HG02763 (cell line): ENCODE measurements at regions not wholly inside any gene's neighbourhood (a gene's known extent, or its start where the extent isn't known, plus 50 kb on each side); places are given as distances from the start of the nearest gene placed in this dataset.

Experiments
- ATAC-seq: cut with Tn5 transposase; IDR thresholded peaks from one replicate; pipeline ENCODE4 v1.9.1; 2021; ENCODE audit warnings: mild to moderate bottlenecking, moderate library complexity; ENCODE audit not compliant: unreplicated experiment

DNA sequence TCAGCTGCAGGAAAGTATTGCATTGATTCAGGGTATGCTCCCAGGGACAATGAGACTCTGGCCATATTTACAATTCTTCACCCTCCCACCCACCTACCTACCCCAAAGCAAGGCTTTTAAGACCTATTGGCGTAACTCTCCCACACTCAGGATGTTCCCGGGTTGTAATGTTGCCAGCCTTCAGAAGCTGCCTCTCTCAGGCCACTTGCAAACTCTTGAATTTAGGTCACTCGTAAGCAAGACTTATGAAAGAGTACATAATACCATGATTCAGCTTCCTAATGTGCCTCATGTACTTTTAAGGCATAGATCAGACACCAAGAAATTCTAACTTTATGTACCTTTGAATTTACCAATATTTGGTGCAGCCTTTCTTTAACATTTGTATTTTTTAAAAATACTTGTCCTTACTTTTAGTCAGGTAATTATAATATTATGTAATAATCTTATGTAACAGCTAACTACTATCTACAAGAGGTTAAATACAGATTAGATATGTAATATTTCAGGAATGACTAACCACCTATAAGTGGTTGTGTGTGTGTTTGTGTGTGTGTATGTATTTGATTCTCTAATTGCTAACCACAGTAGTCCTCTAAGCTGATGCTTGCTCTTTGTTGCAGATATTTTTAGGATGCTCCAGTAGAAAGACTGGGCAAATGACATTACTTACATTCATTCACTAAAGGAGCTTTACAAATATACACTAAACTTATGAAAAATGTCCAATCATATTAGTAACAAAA lies 630.5 kb upstream of the MEF2C start:
- ATAC-seq: no peak

DNA sequence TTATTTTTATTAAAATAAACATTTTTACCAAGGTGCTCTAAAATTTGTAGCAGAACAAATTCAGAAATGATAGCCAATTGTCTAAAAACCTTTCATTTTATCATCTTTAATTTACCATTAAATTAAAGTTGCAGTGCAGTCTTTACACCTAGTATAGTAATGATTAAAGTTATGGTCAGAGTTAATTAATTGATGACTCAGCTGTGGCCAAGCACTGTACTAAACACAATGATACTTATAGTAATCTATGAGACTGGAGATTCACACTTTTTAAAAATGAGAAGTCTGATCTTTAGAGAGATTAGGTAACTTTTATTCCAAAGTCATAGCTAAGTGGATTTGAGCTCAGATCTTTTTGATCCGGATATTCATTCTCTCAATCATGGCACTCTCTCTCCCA lies 621.1 kb upstream of the MEF2C start:
- no peak for ATAC-seq

DNA sequence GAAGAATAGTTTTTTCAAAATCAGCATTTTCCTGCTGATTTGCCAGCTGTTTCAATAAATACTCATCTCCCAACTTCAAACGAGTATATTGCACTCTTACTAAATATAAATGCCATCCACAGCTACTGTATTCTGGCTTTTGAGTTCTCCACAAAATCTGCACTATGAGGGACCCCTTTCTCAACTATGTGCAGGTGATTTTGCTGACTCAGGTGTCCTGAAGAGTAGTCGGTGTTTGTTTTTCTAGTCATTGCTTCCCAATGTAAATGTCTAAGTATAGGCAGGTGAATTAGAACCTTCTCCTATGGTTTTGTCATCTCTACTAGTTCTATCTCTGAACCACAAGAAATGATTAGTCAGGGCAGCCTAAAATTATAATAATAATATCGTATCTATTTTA lies 616.8 kb upstream of the MEF2C start:
- ATAC-seq: no peak

DNA sequence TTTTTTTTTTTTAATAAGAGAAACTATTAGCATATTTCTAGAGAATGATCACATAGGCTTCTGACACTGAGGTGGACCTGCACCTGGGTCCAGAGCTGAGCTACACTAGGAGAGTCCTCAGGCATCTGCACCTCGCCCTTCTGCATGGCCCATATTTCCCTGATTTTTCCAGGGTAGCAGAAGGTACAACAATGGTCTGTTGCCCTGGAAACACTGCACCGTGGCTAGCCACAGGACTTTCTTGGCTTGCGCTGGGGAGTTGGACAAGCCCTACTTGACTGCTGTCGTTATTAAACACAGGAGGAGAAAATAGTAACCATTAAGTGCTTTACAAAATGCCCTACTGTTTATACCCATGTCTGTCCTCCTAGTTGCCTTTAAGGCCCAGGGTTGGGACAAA lies 615.7 kb upstream of the MEF2C start:
- ATAC-seq: no peak

DNA sequence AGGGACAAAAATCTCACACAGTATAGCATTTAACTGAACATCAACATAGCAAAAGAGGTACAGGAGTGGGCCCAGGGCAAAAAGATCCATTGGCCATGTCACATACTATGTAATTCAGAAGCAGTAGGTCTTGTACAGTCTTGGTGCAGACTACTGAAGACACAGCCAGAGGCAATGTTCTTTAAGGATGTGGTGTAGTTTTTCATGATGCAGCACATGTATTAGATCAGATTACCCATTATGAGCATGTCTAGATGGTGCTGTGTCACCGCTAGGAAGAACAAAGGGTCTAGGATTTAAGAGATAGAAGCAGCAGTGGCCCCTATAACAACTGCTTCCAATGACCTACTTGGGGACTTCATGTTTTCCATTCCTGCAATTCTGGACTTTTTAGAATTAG lies 610.4 kb upstream of the MEF2C start:
- no peak for ATAC-seq

DNA sequence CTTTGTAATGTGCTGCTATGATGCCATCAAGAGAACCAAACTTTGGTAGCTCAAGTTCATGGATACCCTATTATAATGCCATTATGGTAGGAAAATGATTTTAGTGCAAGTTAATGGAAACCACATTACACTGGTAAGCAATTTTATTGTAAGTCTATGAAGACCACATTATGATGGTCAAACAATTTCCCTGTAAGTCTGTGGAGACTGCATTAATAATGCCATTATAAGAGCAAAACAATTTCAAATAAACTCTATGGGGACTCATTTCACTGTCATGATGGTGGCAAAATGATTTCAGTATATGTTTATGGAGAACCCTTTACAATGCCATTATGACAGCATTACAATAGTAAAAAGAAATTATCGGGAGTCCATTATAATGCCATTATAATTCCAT lies 602.0 kb upstream of the MEF2C start:
- ATAC-seq: no peak

DNA sequence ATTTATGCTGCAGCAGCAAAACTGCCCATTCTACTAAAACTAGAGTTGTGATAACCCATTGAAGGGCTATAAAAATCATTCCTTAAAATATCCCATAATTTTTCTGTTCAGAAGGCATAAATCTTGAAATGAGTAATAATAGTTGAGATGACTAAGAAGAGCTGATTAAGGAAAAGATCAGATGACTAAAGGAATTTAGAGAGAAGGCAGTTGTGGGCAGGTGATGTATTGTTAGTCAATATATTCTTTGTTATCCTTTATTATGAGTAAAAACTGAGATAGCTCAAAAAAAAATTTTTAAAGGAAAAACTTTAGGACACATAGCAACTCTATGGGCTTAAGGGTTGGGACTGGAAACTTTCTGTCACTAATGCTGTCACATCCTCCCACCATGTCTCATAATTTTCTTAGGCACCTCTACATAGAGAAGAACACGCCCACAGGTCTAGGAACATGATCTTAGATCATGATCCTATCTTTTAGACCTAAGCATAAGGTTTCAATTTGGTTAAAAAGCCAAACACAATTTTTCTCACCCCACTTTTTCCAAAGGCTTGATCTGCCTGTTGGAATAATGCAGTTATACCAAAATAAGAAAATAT lies 597.5 kb upstream of the MEF2C start:
- no peak for ATAC-seq

DNA sequence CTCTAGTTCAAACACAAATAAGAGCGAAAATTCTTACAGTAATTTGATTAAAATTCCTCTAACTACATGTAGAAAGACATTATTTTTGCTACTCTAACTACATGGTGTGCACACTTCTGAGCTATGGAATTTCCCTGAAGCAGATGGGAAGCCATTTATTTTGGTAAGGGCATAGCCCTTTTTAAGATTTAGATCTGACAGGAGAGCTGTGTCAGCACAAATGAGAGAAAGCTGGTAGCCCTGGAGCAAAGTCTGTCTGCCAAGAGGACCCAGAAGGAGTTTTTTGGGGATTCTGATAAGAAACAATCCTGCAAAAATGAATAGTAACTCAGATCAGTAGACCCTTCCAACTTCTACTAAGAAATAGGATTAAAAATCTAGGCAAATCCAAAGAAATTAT lies 595.9 kb upstream of the MEF2C start:
- no peak for ATAC-seq

DNA sequence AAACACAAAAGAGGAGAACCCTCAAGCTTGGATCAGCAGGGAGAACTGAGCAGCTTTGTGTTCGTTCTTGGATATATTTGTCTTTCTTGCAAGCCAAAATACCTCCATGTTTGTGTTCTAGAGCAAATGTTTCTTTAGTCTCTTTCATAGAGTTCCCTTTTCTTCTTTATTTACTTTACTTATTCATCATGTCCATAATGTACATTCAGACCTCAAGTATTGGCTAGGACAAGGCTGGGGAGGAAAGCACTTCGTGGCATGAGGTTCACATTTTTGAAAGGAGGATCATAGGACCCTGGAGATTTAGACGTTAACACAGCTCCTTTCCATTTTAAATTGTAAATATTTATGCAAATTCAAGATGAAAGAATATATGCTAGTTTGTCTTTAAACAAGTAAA lies 590.2 kb upstream of the MEF2C start:
- ATAC-seq: no peak

DNA sequence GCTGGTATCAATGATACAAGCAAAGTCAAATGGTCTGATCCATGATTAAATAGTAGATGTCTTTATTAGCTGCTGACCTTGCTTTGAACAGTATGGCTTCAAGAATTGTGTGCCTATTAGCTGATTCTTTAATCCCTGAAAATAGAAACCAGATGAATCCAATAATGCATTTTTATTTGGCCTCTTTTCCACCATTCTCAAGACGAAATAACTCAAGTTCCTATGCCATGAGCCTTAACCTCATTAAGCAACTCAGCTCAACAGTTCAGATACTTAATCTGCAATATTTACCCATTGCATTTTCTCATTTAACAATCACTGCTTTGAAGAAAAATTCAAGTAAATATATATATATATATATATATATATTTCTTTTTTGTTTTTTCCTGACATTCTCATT lies 588.6 kb upstream of the MEF2C start:
- no peak for ATAC-seq

DNA sequence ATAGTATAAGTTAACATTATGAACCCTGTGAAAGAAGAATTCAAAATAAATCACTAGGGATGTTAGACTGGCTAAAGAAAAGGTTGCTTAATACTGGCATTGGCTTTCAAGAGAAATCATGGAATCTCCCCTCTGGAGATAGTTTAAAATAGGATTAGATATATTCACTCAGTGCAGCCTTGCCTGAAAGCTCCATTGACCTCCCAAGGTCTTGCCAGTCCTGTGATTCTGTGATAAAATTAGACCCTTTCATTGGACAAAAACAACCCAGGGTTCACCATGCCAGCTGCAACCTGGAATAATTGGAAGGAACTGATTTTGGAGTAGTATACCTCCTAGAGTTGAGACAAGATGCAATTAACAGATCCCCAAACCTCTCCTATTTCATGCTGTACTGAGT lies 588.1 kb upstream of the MEF2C start:
- no peak for ATAC-seq

DNA sequence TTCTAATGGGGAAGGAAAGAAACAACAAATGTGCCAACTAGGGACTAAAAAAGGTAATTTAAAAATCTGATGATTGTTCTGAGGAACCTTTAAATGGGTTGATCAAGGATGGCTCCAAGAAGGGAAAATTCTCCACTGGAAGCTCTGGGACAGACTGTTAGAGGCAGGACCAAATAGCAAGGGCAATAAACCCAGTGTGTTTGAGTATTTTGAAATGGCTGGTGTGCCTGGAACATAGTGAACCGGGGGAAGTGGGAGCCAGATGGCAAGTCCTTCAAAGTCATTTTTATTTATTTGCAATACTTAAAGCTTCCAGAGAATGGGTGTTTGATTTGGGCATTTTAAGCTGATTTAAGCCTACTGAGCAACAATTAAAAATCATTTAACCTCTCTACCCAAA lies 587.7 kb upstream of the MEF2C start:
- no peak for ATAC-seq

DNA sequence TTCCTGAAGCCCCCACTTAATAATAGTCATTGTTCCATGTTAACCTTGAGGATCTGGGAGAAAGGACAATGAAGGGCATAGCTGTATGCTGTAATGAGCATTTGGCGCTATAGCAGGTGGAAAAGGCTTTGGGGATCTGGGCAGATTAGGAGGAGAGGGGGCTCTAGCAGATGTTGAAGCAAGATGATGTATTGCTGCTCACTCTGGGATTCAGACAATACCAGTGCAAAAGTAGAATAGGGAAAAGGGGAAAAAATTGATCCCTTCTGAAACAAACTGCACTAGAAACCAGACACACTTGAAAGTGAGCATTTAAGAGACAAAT lies 575.3 kb upstream of the MEF2C start:
- ATAC-seq: no peak

DNA sequence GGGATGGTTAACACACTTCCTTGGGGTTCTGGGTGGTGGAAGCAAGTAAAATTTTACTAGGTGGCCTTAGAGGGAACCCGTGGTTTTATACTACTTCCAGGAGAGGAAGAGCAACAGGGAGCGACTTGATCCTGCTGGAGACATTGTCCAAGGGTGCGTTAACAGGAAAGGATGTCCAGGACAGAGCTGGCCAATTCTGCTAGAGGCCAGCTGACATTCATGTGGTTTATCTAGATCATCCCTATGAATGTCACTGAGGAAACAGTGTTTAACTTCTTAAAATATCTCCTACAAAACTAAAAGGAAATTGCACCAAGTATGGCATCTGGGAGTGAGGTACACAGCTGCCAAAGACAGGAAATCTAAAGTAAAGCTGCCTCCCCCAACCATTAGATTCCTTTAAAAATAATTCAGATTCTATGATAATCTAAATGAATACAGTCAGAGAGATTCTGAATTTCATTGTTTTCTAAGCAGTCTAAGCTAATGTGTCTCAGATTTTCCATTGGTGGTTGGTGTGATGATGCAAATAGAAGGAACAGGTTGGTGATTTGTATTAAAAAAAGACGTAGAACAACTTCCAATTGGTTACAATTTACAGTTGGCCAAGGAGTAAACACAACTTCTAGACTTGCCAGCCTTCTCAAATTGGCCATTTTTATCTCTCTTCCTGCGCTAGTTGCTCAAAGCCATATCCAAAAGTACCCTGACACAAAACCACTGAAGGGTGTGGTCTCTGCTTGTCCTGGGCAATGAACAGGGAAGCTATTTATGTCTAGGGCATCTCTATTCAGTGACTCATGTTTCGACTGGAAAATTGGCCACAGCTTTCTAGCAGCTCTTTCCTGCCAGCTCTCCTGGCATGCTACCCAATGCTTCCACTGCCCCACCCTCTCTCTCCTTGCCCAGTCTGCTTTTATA lies 574.7 kb upstream of the MEF2C start:
- no peak for ATAC-seq

DNA sequence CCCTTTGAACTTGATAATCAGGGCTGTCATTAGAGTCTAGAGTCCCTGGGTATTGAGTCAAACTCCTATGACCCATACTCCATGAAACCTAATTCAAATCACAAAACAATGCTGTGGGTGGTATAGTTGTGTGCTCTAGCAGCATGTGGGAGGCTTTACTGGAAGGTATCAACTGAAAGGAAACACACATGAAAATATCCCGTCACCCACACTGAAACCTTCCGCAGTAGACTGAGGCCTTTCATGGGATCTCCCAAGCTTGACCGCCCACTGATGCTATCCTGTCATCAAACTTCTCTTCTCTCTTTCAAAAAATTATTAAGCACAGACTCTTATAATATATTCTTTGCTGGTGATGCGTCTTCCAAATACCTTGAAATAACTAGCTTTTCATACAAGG lies 569.1 kb upstream of the MEF2C start:
- no peak for ATAC-seq

DNA sequence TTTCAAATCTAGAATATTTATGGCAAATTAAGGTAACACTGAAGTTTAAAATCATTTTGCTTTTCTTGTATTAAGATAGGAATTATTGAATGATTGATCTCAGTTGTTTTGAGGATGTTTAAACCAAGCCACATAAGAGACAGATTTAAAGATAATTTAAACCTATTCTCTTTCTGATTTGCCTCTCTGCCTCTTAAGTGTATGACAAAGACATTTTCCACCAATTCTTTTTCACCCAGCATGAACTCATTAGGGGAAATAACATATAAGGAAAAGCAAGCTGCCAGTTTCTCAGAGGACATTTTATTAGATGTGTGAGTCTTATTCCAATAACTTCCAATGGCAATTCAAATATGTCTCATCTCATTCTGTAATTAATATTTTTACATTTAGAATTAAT lies 568.3 kb upstream of the MEF2C start:
- ATAC-seq: no peak

DNA sequence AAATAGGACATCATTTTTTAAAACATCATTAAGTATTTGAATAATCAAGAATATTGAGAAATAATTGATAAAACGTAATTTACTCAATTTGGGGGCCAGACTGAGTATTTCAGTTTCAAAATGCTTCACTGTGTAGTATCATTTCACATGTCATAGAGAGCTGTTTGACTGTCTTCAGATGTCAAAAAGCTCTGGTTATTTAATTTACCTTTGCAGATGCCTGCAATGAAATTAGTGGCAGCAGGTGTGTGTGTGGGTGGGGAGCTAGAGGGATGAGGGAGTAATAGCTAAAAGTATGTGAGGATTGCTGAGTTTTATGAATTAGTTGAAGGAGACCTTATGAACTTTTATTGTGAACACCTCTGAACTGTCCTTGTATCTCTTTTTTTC lies 567.2 kb upstream of the MEF2C start:
- no peak for ATAC-seq

DNA sequence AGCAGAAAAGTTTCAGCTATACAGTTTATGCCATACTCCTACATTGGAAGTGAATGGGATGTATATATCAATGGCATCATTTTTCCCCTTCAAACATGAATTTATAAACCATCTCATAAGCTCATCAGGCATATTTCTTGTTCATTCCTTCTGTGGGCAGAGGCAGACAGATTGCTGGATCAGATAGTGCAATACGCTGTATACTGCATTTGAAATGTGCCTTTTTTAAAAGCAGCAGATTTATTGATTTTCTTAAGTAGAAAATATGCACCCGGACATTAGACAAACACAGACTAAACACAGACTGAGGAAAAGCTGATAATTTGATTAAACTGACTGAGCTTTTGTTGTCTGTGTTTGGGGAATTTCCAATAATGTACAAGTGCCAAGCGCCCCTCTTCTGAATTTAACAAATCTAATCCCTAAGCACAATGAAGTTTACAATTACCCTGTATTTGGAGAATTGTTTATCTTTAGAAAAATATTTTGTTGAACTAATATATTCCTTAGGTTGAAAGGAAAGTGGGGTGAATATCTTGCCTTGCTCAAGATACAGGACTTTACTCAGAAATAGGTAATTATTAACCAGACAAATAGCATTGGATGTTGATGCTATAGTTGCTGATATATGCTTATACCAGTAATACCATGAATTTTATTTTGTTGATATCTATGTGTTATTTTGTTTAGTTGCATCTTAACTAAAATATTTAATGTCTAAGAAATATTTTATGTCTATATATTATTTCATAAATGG lies 566.6 kb upstream of the MEF2C start:
- ATAC-seq: no peak

DNA sequence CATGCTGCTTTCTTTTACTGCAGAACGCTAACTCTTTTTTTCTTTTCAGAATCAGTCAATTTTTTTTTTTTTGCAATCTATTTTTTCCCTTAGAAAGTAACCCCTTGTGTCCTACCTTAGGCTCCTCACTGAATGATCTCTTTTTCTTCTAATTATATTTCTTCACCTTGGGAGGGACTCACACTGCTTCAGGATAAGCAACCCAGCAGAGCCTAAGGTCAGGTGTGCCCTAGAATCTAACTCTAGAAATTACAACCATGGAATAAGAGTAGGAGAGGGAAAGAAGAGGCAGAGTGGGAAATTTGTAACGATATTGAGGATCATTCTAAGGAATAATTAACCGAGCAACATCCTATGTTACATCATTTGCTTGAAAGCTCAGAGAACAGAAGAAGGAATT lies 564.0 kb upstream of the MEF2C start:
- ATAC-seq: no peak

DNA sequence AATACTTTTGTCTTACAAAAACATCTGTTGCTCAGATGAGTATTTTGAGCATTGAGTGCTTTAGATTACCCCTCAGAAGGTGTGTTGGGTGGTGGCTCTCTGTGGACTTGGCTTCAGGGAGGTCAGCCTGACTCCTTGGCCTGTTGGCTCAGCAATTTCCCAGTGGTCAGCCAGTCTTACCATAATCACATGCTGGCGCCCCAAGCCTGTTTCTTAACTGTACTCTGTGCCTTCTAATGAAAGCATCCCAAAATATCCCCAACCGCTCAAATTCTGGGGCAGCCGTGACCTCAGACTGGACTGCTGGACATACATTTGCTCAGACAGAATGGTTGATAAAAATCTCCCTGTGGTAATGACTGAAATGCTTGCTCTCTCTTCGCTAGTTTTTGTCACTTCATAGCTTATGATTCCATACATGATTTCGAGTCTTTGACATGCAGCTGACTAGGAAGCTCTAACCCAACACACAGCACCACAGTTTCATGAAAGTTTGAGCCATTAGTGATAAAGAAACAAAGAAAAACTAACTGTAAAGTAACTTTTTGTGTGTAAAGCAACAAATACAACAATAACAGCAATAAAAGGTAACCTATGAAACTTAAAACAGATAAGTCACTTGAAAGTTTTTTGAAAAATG lies 562.2 kb upstream of the MEF2C start:
- ATAC-seq: no peak

DNA sequence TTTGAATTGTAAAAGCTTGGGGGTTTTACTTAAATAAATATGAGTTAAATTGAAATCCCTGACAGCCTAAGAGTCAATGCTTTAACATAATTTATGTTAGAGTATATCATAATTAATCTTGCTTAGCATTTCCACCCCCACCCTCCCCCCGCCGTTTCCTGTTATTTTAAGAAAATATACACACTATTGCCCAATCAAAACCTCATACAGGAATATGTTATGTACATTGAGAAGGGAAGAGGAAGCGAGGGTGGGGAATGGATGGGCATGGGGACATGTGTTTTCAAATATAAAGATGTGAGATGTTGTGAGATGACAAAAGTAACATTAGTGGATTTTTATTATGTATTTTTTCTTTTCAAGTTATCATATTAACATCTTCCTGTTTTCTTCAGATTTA lies 561.1 kb upstream of the MEF2C start:
- no peak for ATAC-seq
